ENCODE measurements at regions not wholly inside any gene's neighbourhood (a gene's known extent, or its start where the extent isn't known, plus 50 kb on each side); places are given as distances from the start of the nearest gene placed in this dataset.

DNA sequence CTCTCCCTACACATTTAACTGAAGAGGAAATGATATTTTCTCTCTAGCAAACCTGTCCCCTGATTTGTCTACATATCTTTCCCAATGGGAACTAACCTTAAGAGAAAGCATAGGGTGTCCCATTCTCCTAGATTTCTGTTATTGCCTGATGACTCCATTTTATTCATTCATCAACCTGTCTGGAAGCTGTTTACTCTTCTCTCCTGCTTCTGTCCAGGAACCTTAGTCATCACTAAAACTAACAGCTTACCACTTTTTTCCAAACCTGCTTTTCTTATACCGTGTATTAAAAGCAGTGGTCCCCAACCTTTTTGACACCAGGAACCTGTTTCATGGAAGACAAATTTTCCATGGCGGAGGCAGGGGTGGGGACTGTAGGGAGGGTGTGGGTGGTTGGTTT is 473.3 kb upstream of the PCDH15 start:
- TF ChIP-seq, protein P1, sequence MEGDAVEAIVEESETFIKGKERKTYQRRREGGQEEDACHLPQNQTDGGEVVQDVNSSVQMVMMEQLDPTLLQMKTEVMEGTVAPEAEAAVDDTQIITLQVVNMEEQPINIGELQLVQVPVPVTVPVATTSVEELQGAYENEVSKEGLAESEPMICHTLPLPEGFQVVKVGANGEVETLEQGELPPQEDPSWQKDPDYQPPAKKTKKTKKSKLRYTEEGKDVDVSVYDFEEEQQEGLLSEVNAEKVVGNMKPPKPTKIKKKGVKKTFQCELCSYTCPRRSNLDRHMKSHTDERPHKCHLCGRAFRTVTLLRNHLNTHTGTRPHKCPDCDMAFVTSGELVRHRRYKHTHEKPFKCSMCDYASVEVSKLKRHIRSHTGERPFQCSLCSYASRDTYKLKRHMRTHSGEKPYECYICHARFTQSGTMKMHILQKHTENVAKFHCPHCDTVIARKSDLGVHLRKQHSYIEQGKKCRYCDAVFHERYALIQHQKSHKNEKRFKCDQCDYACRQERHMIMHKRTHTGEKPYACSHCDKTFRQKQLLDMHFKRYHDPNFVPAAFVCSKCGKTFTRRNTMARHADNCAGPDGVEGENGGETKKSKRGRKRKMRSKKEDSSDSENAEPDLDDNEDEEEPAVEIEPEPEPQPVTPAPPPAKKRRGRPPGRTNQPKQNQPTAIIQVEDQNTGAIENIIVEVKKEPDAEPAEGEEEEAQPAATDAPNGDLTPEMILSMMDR (IDR thresholded peaks at IDR 0.05) = no peak
- TF ChIP-seq POLR2A (IDR thresholded peaks at IDR 0.05) = no peak

Data from sigmoid colon (tissue), 3 donors.